AG10803 (cell line): ENCODE measurements at regions not wholly inside any gene's neighbourhood (a gene's known extent, or its start where the extent isn't known, plus 50 kb on each side); places are given as distances from the start of the nearest gene placed in this dataset.

Experiments
- DNase-seq: peaks from one replicate; pipeline ENCODE4 v3.0.0; 2010; ENCODE audit warnings: low read depth
- H3K4me3 ChIP-seq: 2 replicates; pipeline ENCODE4 v1.5.1; 2011; ENCODE audit warnings: mild to moderate bottlenecking, low read length, control low read depth
- CTCF ChIP-seq: conservative IDR thresholded peaks from 2 replicates; pipeline ENCODE4 v1.5.1; 2011; ENCODE audit warnings: mild to moderate bottlenecking, low read length, control low read depth, inconsistent platforms

GRCh38 chr17:37802712-37803416 is 58.0 kb upstream of the HNF1B start:
- peak; percentile 89 for DNase-seq
- TF ChIP-seq CTCF: no peak
- no peak overlapping the region for H3K4me3 ChIP-seq

DNA sequence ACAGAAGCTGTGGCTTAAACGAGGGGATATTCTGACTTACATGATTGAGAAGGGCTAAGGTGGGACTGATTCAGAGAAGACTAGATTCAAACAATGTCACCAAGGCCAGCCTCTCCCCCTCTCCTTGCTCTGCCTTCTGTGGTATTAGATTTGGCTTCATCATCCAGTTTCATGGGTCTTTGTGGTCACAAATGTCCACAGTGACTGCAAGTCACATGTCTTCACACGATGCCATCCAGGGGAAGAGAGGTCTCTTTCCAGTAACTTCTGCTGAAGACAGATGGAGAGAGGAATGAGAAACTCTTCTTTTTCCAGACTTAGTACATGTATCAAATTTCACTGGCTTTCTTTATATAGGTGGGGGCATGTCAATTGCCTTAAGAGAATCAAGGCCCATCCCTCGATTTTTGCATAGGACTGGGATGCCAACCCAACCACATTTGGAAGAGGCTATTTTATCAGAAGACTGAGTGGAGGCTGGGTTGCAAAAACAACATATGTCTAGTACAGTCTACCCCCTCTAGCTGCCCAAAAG is 57.3 kb upstream of the HNF1B start:
- DNase-seq: no peak
- H3K4me3 ChIP-seq: no peak overlapping the region
- no peak for TF ChIP-seq CTCF

- H3K4me3 ChIP-seq: no peak overlapping the region
- no peak for TF ChIP-seq CTCF
- DNase-seq: no peak
Measured at GRCh38 chr17:37801171-37801570, 56.3 kb upstream of the HNF1B start.

GRCh38 chr17:37797206-37797605 is 52.3 kb upstream of the HNF1B start:
- no peak for TF ChIP-seq CTCF
- DNase-seq: peak; percentile 87

DNA sequence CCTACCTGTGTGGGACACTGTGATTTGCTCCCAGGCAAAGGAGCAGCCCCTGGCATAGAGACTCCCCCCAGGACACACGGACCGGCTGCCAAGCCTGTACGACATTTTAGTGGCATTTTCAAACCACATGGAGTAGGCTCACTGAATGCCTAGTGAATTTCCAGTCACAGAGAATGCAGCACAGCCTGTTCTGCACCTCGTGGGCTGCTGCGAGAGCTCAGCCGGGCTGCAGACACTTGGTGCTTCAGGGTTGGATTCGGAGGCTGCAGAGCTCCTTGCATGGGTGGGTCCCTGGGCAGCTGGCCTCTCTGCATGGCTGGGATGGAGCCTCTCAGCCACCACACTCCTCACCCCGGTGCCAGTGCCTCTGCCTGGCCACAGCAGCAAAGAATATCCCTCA is 51.2 kb upstream of the HNF1B start:
- no peak for TF ChIP-seq CTCF
- no peak overlapping the region for H3K4me3 ChIP-seq
- DNase-seq: no peak

More at GRCh38 chr17:37797206-37797605, 52.3 kb upstream of the HNF1B start:
- no peak overlapping the region for H3K4me3 ChIP-seq
